ENCODE measurements at regions not wholly inside any gene's neighbourhood (a gene's known extent, or its start where the extent isn't known, plus 50 kb on each side); places are given as distances from the start of the nearest gene placed in this dataset.
"Not testable (repeated sequence)": the region's sequence is repeated elsewhere in the genome, so short reads cannot be mapped to it uniquely, and the experiment has no call there.

- DNase-seq (ENCODE audit: low read depth, low spot score), result no peak
- Histone ChIP-seq H3K4me1 (ENCODE audit: insufficient read depth, insufficient read length) (no peaks in the 10 kb centered on the region), H3K27me3 (ENCODE audit: insufficient read depth, insufficient read length) (no peaks in the 10 kb centered on the region), H3K9me3 (ENCODE audit: insufficient read depth, low read length) (peaks cover 7% of the 10 kb centered on the region; the same call in 1 of the 2 replicates), H3K36me3 (ENCODE audit: insufficient read depth, insufficient read length, low read length) (no peaks in the 10 kb centered on the region), H3K9ac (ENCODE audit: insufficient read length, low read depth) (no peak overlapping the region), H3K4me3 (ENCODE audit: insufficient read length, low read depth) (no peak overlapping the region)
- no peak for TF ChIP-seq ZNF274 (IDR thresholded peaks at IDR 0.05; ENCODE audit: low read depth, low read length)
- no peak for TF ChIP-seq YY1 (IDR thresholded peaks at IDR 0.05; ENCODE audit: insufficient read depth, insufficient read length)
- no peak for TF ChIP-seq SUZ12 (IDR thresholded peaks at IDR 0.05; ENCODE audit: extremely low read depth, insufficient read depth, insufficient read length)
Measured at GRCh38 chr10:9451211-9451773, 1396.8 kb downstream of the GATA3 start.

GRCh38 chr10:9452056-9452455 lies 1397.6 kb downstream of the GATA3 start:
- H3K4me1 ChIP-seq (ENCODE audit: insufficient read depth, insufficient read length), result no peaks in the 10 kb centered on the region
- peaks cover 7% of the 10 kb centered on the region; the same call in 1 of the 2 replicates for H3K9me3 ChIP-seq (ENCODE audit: insufficient read depth, low read length)
- no peak for DNase-seq (ENCODE audit: low read depth, low spot score)
- no peak overlapping the region for H3K4me3 ChIP-seq (ENCODE audit: insufficient read length, low read depth)
- TF ChIP-seq ZNF274 (IDR thresholded peaks at IDR 0.05; ENCODE audit: low read depth, low read length) (no peak), SUZ12 (IDR thresholded peaks at IDR 0.05; ENCODE audit: extremely low read depth, insufficient read depth, insufficient read length) (no peak), YY1 (IDR thresholded peaks at IDR 0.05; ENCODE audit: insufficient read depth, insufficient read length) (no peak)
- H3K27me3 ChIP-seq (ENCODE audit: insufficient read depth, insufficient read length), result no peaks in the 10 kb centered on the region
- no peak overlapping the region for H3K9ac ChIP-seq (ENCODE audit: insufficient read length, low read depth)
- no peaks in the 10 kb centered on the region for H3K36me3 ChIP-seq (ENCODE audit: insufficient read depth, insufficient read length, low read length)

GRCh38 chr10:9453871-9454270 lies 1399.4 kb downstream of the GATA3 start:
- not testable (repeated sequence) for H3K27me3 ChIP-seq (ENCODE audit: insufficient read depth, insufficient read length); H3K4me3 ChIP-seq (ENCODE audit: insufficient read length, low read depth); DNase-seq (ENCODE audit: low read depth, low spot score); H3K9ac ChIP-seq (ENCODE audit: insufficient read length, low read depth); H3K9me3 ChIP-seq (ENCODE audit: insufficient read depth, low read length); H3K4me1 ChIP-seq (ENCODE audit: insufficient read depth, insufficient read length); H3K36me3 ChIP-seq (ENCODE audit: insufficient read depth, insufficient read length, low read length)

GRCh38 chr10:9469663-9470205 lies 1415.2 kb downstream of the GATA3 start:
- H3K36me3 ChIP-seq (ENCODE audit: insufficient read depth, insufficient read length, low read length), result no peaks in the 10 kb centered on the region
- no peak overlapping the region for H3K4me3 ChIP-seq (ENCODE audit: insufficient read length, low read depth)
- no peak for TF ChIP-seq SUZ12 (IDR thresholded peaks at IDR 0.05; ENCODE audit: extremely low read depth, insufficient read depth, insufficient read length)
- no peak for TF ChIP-seq ZNF274 (IDR thresholded peaks at IDR 0.05; ENCODE audit: low read depth, low read length)
- TF ChIP-seq YY1 (IDR thresholded peaks at IDR 0.05; ENCODE audit: insufficient read depth, insufficient read length), result no peak
- no peak for DNase-seq (ENCODE audit: low read depth, low spot score)
- no peak overlapping the region for H3K9ac ChIP-seq (ENCODE audit: insufficient read length, low read depth)
- no peaks in the 10 kb centered on the region for H3K4me1 ChIP-seq (ENCODE audit: insufficient read depth, insufficient read length)
- H3K9me3 ChIP-seq (ENCODE audit: insufficient read depth, low read length), result no peaks in the 10 kb centered on the region
- H3K27me3 ChIP-seq (ENCODE audit: insufficient read depth, insufficient read length), result no peaks in the 10 kb centered on the region

GRCh38 chr10:9470581-9470980 lies 1416.1 kb downstream of the GATA3 start:
- no peak for DNase-seq (ENCODE audit: low read depth, low spot score)
- Histone ChIP-seq H3K4me1 (ENCODE audit: insufficient read depth, insufficient read length) (no peaks in the 10 kb centered on the region), H3K36me3 (ENCODE audit: insufficient read depth, insufficient read length, low read length) (no peaks in the 10 kb centered on the region), H3K4me3 (ENCODE audit: insufficient read length, low read depth) (no peak overlapping the region), H3K9ac (ENCODE audit: insufficient read length, low read depth) (no peak overlapping the region), H3K9me3 (ENCODE audit: insufficient read depth, low read length) (no peaks in the 10 kb centered on the region), H3K27me3 (ENCODE audit: insufficient read depth, insufficient read length) (no peaks in the 10 kb centered on the region)
- TF ChIP-seq SUZ12 (IDR thresholded peaks at IDR 0.05; ENCODE audit: extremely low read depth, insufficient read depth, insufficient read length) (no peak), YY1 (IDR thresholded peaks at IDR 0.05; ENCODE audit: insufficient read depth, insufficient read length) (no peak), ZNF274 (IDR thresholded peaks at IDR 0.05; ENCODE audit: low read depth, low read length) (no peak)

- TF ChIP-seq YY1 (IDR thresholded peaks at IDR 0.05; ENCODE audit: insufficient read depth, insufficient read length) (no peak), SUZ12 (IDR thresholded peaks at IDR 0.05; ENCODE audit: extremely low read depth, insufficient read depth, insufficient read length) (no peak)
- no peak overlapping the region for H3K4me3 ChIP-seq (ENCODE audit: insufficient read length, low read depth)
- H3K4me1 ChIP-seq (ENCODE audit: insufficient read depth, insufficient read length), result no peaks in the 10 kb centered on the region
- H3K27me3 ChIP-seq (ENCODE audit: insufficient read depth, insufficient read length), result no peaks in the 10 kb centered on the region
- H3K36me3 ChIP-seq (ENCODE audit: insufficient read depth, insufficient read length, low read length), result no peaks in the 10 kb centered on the region
- H3K9ac ChIP-seq (ENCODE audit: insufficient read length, low read depth), result no peak overlapping the region
- DNase-seq (ENCODE audit: low read depth, low spot score), result no peak
- H3K9me3 ChIP-seq (ENCODE audit: insufficient read depth, low read length), result no peaks in the 10 kb centered on the region
Measured at GRCh38 chr10:9501944-9502343, 1447.5 kb downstream of the GATA3 start.

- H3K36me3 ChIP-seq (ENCODE audit: insufficient read depth, insufficient read length, low read length), result no peaks in the 10 kb centered on the region
- H3K9ac ChIP-seq (ENCODE audit: insufficient read length, low read depth), result no peak overlapping the region
- H3K4me1 ChIP-seq (ENCODE audit: insufficient read depth, insufficient read length), result no peaks in the 10 kb centered on the region
- H3K9me3 ChIP-seq (ENCODE audit: insufficient read depth, low read length), result no peaks in the 10 kb centered on the region
- H3K4me3 ChIP-seq (ENCODE audit: insufficient read length, low read depth), result no peak overlapping the region
- no peak for TF ChIP-seq ZNF274 (IDR thresholded peaks at IDR 0.05; ENCODE audit: low read depth, low read length)
- TF ChIP-seq YY1 (IDR thresholded peaks at IDR 0.05; ENCODE audit: insufficient read depth, insufficient read length), result no peak
- no peak for TF ChIP-seq SUZ12 (IDR thresholded peaks at IDR 0.05; ENCODE audit: extremely low read depth, insufficient read depth, insufficient read length)
- DNase-seq (ENCODE audit: low read depth, low spot score), result no peak
- H3K27me3 ChIP-seq (ENCODE audit: insufficient read depth, insufficient read length), result no peaks in the 10 kb centered on the region
Measured at GRCh38 chr10:9504227-9504626, 1449.7 kb downstream of the GATA3 start.
